PC-9 (cell line): ENCODE measurements at regions not wholly inside any gene's neighbourhood (a gene's known extent, or its start where the extent isn't known, plus 50 kb on each side); places are given as distances from the start of the nearest gene placed in this dataset.

Experiments
- BruUV-seq: library from RNA; stranded (reverse); fragments of 400-500 nt; replicated peaks from 2 replicates; lab custom pipeline; 2021; lab: Mats Ljungman, UMichigan
- CTCF ChIA-PET: fragments of 300-600 bp; sonication (Branson Sonifier 250); formaldehyde crosslinking; loops from one replicate; lab custom pipeline; 2022; ENCODE audit warnings: antibody characterized with exemption; lab: Charles Lee
- POLR2A ChIA-PET: fragments of 300-600 bp; sonication (Branson Sonifier 250); formaldehyde crosslinking; loops from one replicate; lab custom pipeline; 2022; ENCODE audit warnings: antibody characterized with exemption; ENCODE audit not compliant: unreplicated experiment; lab: Charles Lee
- DNase-seq, 2 experiments: peaks; one replicate each; pipeline versions ENCODE4 v3.0.0 to v3.0.0-alpha.2; 2015 to 2022; ENCODE audit warnings: mixed read lengths in 1 of 2
- H2AFZ ChIP-seq: fragments of 200-600 bp; sonication (generic); 2 replicates; pipeline ENCODE4 v1.8.1; 2017; ENCODE audit warnings: antibody characterized with exemption
- H3F3A ChIP-seq: fragments of 200-600 bp; sonication (generic); 2 replicates; pipeline ENCODE4 v1.8.1; 2017; ENCODE audit warnings: antibody characterized with exemption, mild to moderate bottlenecking, low read depth; ENCODE audit not compliant: insufficient read depth
- H3K27ac ChIP-seq: fragments of 200-600 bp; sonication (generic); 2 replicates; pipeline ENCODE4 v1.6.1; 2016; ENCODE audit warnings: mixed run types
- H3K27me3 ChIP-seq: fragments of 200-600 bp; sonication (generic); 2 replicates; pipeline ENCODE4 v1.6.1; 2016; ENCODE audit warnings: low read depth, mixed run types; ENCODE audit not compliant: insufficient read depth
- H3K36me3 ChIP-seq: fragments of 200-600 bp; sonication (generic); 2 replicates; pipeline ENCODE4 v1.6.1; 2016; ENCODE audit warnings: low read depth, mixed run types
- H3K4me1 ChIP-seq: fragments of 200-600 bp; sonication (generic); replicated peaks from 2 replicates; pipeline ENCODE4 v1.6.1; 2016; ENCODE audit warnings: mixed run types; ENCODE audit not compliant: insufficient read depth
- H3K4me2 ChIP-seq: fragments of 200-600 bp; sonication (generic); 2 replicates; pipeline ENCODE4 v1.6.1; 2017; ENCODE audit warnings: mixed run types
- H3K4me3 ChIP-seq: fragments of 200-600 bp; sonication (generic); 2 replicates; pipeline ENCODE4 v1.6.1; 2016; ENCODE audit warnings: mixed run types
- H3K79me2 ChIP-seq: fragments of 200-600 bp; sonication (generic); 2 replicates; pipeline ENCODE4 v1.6.1; 2017; ENCODE audit warnings: low read depth, mixed run types
- H3K9me2 ChIP-seq: fragments of 200-600 bp; sonication (generic); 2 replicates; pipeline ENCODE4 v1.8.1; 2017; ENCODE audit warnings: mild to moderate bottlenecking; ENCODE audit not compliant: insufficient read depth
- H3K9me3 ChIP-seq: fragments of 200-600 bp; sonication (generic); 2 replicates; pipeline ENCODE4 v1.8.1; 2016; ENCODE audit warnings: low read depth; ENCODE audit not compliant: insufficient read depth
- H4K20me1 ChIP-seq: fragments of 200-600 bp; sonication (generic); 2 replicates; pipeline ENCODE4 v1.8.1; 2017; ENCODE audit not compliant: insufficient read depth
- CTCF ChIP-seq: fragments of 200-600 bp; sonication (generic); conservative IDR thresholded peaks from 2 replicates; pipeline ENCODE4 v1.6.1; 2017; ENCODE audit warnings: mixed run types, antibody characterized with exemption, mild to moderate bottlenecking, moderate library complexity
- EZH2 ChIP-seq: fragments of 200-600 bp; sonication (generic); IDR thresholded peaks from 2 replicates; pipeline ENCODE4 v1.8.0; 2017; ENCODE audit warnings: antibody characterized with exemption, low read depth
- intact Hi-C: fragments of 100-400 bp; cut with micrococcal nuclease; formaldehyde crosslinking; loops from one replicate; pipeline ENCODE4 v1.10.0; 2022; ENCODE audit not compliant: unreplicated experiment

DNA sequence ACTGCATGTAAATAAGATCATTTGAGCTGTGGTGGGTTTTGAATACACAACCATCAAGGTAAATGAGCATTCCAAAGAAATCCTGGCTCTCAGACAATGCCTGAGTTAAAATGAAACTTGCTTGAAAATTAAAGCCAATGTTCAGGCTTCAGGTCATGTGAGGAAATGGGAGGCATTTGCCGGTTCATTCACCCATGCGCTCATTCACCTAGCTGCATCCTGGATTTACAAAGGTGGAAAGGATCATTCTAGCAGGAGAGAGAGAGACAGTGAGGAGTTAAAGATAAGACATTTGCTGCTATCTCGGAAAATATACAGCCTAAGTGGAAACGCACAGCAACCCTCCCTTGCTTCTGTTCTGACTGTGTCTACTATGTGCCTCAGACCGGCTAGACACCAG is 143.8 kb upstream of the KLF4 start:
- no peaks in the 10 kb centered on the region for H3K36me3 ChIP-seq
- no peak overlapping the region for H3K27ac ChIP-seq
- no peaks in the 10 kb centered on the region for H3K4me1 ChIP-seq
- DNase-seq = no peak
- H3K79me2 ChIP-seq = no peaks in the 10 kb centered on the region
- TF ChIP-seq EZH2 (no peak), CTCF (no peak)
- ChIA-PET POLR2A (no interaction called here), CTCF (no interaction called here)
- BruUV-seq = no TSS peak
- H3K9me2 ChIP-seq = no peaks in the 10 kb centered on the region
- no peak overlapping the region for H2AFZ ChIP-seq
- intact Hi-C loops = no loop called here
- H3K27me3 ChIP-seq = no peaks in the 10 kb centered on the region
- no peaks in the 10 kb centered on the region for H3K9me3 ChIP-seq
- H3K4me3 ChIP-seq = no peak overlapping the region
- H3F3A ChIP-seq = no peaks in the 10 kb centered on the region
- H4K20me1 ChIP-seq = no peaks in the 10 kb centered on the region
- H3K4me2 ChIP-seq = no peak overlapping the region

GRCh38 chr9:107632661-107633060 is 143.1 kb upstream of the KLF4 start:
- intact Hi-C loops = no loop called here
- Histone ChIP-seq H3K9me2 (no peaks in the 10 kb centered on the region), H3K9me3 (no peaks in the 10 kb centered on the region), H4K20me1 (no peaks in the 10 kb centered on the region), H3K27ac (no peak overlapping the region), H3F3A (no peaks in the 10 kb centered on the region), H3K4me1 (no peaks in the 10 kb centered on the region), H3K4me3 (no peak overlapping the region), H3K79me2 (no peaks in the 10 kb centered on the region), H3K27me3 (no peaks in the 10 kb centered on the region), H2AFZ (no peak overlapping the region), H3K4me2 (no peak overlapping the region), H3K36me3 (no peaks in the 10 kb centered on the region)
- DNase-seq = no peak
- POLR2A ChIA-PET = no interaction called here
- CTCF ChIA-PET = no interaction called here
- BruUV-seq = no TSS peak
- TF ChIP-seq CTCF = no peak
- no peak for TF ChIP-seq EZH2

DNA sequence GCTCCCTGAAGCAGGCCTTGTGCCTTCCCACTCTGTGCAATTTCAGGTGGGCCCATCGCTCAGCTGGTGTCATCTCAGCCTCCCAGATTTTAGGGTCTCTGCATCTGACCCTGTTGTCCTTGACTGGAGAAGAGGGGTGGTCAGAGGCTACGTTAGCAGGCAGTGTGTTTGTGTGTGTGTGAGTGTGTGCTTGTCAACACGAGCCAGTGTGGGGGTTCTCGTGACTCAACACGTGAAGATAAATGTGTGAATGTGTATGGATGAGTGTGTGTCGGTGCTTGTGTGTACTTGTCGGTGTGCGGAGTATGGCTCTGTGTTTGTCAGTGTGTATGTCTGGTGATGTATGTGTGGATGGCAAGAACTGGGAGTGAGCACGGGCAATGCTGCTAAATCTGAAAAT is 142.6 kb upstream of the KLF4 start:
- no peaks in the 10 kb centered on the region for H3K9me3 ChIP-seq
- H3K27me3 ChIP-seq = no peaks in the 10 kb centered on the region
- no peaks in the 10 kb centered on the region for H3K79me2 ChIP-seq
- intact Hi-C loops = no loop called here
- no peaks in the 10 kb centered on the region for H3K36me3 ChIP-seq
- ChIA-PET CTCF (no interaction called here), POLR2A (no interaction called here)
- H3K9me2 ChIP-seq = no peaks in the 10 kb centered on the region
- H3K4me3 ChIP-seq = no peak overlapping the region
- no peak for TF ChIP-seq CTCF
- TF ChIP-seq EZH2 = no peak
- BruUV-seq = no TSS peak
- H3K4me1 ChIP-seq = no peaks in the 10 kb centered on the region
- DNase-seq = no peak
- H3K4me2 ChIP-seq = no peak overlapping the region
- H2AFZ ChIP-seq = no peak overlapping the region
- no peaks in the 10 kb centered on the region for H4K20me1 ChIP-seq
- no peaks in the 10 kb centered on the region for H3F3A ChIP-seq
- no peak overlapping the region for H3K27ac ChIP-seq
